ENCODE measurements at regions not wholly inside any gene's neighbourhood (a gene's known extent, or its start where the extent isn't known, plus 50 kb on each side); places are given as distances from the start of the nearest gene placed in this dataset.

DNA sequence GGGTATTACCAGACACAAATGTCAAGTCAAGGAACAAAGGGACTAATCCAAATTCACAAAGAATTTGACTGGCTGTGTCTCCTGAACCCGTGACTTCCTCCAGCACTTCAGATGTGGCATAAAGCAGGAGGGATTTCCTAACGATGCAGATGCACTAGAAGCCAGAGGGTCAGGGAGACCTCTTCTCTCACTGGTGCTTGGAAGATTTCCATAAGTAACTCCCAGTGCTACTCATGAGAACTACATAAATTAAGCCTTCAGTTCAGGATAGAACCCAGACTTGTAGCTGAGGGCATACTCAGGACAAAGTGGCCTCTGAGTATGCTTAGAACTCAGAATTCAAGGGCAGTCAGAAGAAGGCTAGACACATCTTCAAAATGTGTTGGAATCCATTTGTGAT lies 83.6 kb upstream of the NRIP1 start (continued):
- TF ChIP-seq, protein P1, sequence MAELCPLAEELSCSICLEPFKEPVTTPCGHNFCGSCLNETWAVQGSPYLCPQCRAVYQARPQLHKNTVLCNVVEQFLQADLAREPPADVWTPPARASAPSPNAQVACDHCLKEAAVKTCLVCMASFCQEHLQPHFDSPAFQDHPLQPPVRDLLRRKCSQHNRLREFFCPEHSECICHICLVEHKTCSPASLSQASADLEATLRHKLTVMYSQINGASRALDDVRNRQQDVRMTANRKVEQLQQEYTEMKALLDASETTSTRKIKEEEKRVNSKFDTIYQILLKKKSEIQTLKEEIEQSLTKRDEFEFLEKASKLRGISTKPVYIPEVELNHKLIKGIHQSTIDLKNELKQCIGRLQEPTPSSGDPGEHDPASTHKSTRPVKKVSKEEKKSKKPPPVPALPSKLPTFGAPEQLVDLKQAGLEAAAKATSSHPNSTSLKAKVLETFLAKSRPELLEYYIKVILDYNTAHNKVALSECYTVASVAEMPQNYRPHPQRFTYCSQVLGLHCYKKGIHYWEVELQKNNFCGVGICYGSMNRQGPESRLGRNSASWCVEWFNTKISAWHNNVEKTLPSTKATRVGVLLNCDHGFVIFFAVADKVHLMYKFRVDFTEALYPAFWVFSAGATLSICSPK (IDR thresholded peaks at IDR 0.05; ENCODE audit: borderline replicate concordance), result no peak
- no peak for TF ChIP-seq EP300 (IDR thresholded peaks at IDR 0.05; ENCODE audit: low read length)

DNA sequence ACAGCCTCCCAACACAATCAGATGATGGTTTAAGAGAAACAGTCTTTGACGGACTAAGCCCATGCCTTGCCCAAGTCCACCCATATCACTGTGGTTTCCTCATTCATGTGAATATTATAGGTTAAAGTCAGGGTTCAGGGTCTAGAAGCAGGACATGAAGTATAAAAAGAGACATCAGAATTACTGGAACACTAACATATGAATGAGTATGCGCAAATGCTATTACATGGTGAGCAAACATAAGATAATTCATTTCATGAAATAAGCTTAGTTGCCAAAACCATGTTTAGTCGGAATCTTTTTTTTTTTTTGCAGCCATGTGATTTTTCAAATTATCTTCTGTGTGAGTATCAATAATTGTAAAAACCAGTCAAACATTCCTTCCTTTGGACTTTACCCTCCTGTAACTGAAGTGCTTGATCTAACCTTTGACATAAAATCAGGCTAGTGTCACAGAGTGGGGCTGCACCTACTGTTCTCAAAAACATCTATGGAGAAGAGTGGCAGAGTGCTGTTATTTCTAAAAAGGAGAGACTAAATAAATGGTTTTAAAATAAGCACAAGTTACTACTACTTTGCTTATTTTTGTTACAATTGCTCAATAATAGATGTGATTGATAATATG lies 84.9 kb upstream of the NRIP1 start:
- Histone ChIP-seq H3K9me1 (ENCODE audit: control insufficient read depth, insufficient read depth, low read length) (no peaks in the 10 kb centered on the region), H3K79me2 (ENCODE audit: control insufficient read depth, insufficient read depth, low read length) (no peaks in the 10 kb centered on the region), H3K27me3 (ENCODE audit: control insufficient read depth in 2 of 2, insufficient read depth in 2 of 2, low read length in 2 of 2) (no peaks in the 10 kb centered on the region), H3K4me3 (no peak overlapping the region), H3K9ac (ENCODE audit: insufficient read depth in 1 of 2, low read depth in 2 of 2, low read length in 2 of 2) (no peak overlapping the region), H3K4me2 (ENCODE audit: insufficient read depth, low read length) (no peak overlapping the region), H3K9me3 (replicated peaks; ENCODE audit: control insufficient read depth, insufficient read depth, low read depth, low read length) (no peaks in the 10 kb centered on the region), H3K27ac (ENCODE audit: extremely low read depth, low read depth, low read length) (no peak overlapping the region), H2AFZ (ENCODE audit: low read depth, low read length) (no peak overlapping the region), H3K4me1 (replicated peaks in 1 of 2; ENCODE audit: control insufficient read depth in 2 of 2, insufficient read depth in 2 of 2, low read length in 2 of 2) (no peaks in the 10 kb centered on the region; a peak in 1 of 5 replicates), H4K20me1 (replicated peaks; ENCODE audit: control insufficient read depth, insufficient read depth, low read length) (no peaks in the 10 kb centered on the region), H3K36me3 (ENCODE audit: control insufficient read depth, insufficient read depth, low read length) (no peaks in the 10 kb centered on the region)
- DNase-seq (ENCODE audit: extremely low read depth in 1 of 4, low spot score in 3 of 4) (no peak), ATAC-seq (no peak), FAIRE-seq (no peak)
- CTCF ChIA-PET (ENCODE audit: low intra/inter-chr PET ratio), result no interaction called here
- in situ Hi-C loops (cut with MboI), result no loop called here
- 46% methylated on average over 3 of the region's 3 CpGs for WGBS (ENCODE audit: insufficient coverage, low coverage, missing lambda C conversion rate)
- no TSS peak for BruUV-seq (replicated peaks)
- POLR2A ChIA-PET, result interaction anchor here (0.7 to 1.3 kb wide), 3 partner anchors 8 to 47 kb away, joined by 3 read pairs; no protein-coding TSS in a partner anchor
- intact Hi-C loops (cut with micrococcal nuclease), result no loop called here
- TF ChIP-seq SRSF1 (IDR thresholded peaks at IDR 0.05; ENCODE audit: low read depth, low read length), result no peak
- TF ChIP-seq HDAC6 (IDR thresholded peaks at IDR 0.05; ENCODE audit: low read depth, low read length), result no peak
- TF ChIP-seq NCOA6 (IDR thresholded peaks at IDR 0.05), result no peak
- TF ChIP-seq, protein P2, sequence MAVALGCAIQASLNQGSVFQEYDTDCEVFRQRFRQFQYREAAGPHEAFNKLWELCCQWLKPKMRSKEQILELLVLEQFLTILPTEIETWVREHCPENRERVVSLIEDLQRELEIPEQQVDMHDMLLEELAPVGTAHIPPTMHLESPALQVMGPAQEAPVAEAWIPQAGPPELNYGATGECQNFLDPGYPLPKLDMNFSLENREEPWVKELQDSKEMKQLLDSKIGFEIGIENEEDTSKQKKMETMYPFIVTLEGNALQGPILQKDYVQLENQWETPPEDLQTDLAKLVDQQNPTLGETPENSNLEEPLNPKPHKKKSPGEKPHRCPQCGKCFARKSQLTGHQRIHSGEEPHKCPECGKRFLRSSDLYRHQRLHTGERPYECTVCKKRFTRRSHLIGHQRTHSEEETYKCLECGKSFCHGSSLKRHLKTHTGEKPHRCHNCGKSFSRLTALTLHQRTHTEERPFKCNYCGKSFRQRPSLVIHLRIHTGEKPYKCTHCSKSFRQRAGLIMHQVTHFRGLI (CRISPR knock-in tag; IDR thresholded peaks at IDR 0.05), result no peak
- TF ChIP-seq, protein P3, sequence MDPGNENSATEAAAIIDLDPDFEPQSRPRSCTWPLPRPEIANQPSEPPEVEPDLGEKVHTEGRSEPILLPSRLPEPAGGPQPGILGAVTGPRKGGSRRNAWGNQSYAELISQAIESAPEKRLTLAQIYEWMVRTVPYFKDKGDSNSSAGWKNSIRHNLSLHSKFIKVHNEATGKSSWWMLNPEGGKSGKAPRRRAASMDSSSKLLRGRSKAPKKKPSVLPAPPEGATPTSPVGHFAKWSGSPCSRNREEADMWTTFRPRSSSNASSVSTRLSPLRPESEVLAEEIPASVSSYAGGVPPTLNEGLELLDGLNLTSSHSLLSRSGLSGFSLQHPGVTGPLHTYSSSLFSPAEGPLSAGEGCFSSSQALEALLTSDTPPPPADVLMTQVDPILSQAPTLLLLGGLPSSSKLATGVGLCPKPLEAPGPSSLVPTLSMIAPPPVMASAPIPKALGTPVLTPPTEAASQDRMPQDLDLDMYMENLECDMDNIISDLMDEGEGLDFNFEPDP (CRISPR knock-in tag; IDR thresholded peaks at IDR 0.05), result no peak
- no peak for TF ChIP-seq BDP1 (IDR thresholded peaks at IDR 0.05; ENCODE audit: insufficient read depth, insufficient read length)
